AG09319 (cell line): ENCODE measurements at regions not wholly inside any gene's neighbourhood (a gene's known extent, or its start where the extent isn't known, plus 50 kb on each side); places are given as distances from the start of the nearest gene placed in this dataset.
"Not testable (repeated sequence)": the region's sequence is repeated elsewhere in the genome, so short reads cannot be mapped to it uniquely, and the experiment has no call there.

ENCODE experiments used
- DNase-seq: peaks from one replicate; pipeline ENCODE4 v3.0.0-alpha.2; 2010; ENCODE audit warnings: low read depth; ENCODE audit errors: extremely low read depth
- TF ChIP-seq, protein P1 (sequence below): IDR thresholded peaks from 2 replicates; pipeline ENCODE4 v1.5.1; 2011; ENCODE audit warnings: low read depth, mild to moderate bottlenecking, inconsistent platforms, low read length, moderate library complexity

DNA sequence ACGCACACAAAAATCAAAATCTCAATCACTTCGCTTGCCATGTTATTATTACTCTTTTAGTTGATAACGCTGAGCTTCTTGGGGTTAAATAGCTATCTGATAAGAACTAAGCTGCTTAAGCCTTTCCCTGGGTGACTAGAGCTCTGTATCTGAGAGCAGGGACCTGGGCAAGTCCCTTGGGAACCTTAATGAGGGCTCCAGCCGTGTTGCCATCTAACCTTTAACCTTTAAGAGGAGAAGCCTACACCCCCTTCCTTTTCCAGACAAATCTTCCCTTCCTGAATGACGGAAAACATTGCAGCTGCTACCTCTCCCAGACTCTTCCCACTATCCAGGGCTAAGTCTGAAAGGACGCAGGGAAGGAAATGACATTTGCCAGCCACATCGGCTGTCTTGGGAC, 216.5 kb upstream of the RAI14 start:
- TF ChIP-seq, protein P1, sequence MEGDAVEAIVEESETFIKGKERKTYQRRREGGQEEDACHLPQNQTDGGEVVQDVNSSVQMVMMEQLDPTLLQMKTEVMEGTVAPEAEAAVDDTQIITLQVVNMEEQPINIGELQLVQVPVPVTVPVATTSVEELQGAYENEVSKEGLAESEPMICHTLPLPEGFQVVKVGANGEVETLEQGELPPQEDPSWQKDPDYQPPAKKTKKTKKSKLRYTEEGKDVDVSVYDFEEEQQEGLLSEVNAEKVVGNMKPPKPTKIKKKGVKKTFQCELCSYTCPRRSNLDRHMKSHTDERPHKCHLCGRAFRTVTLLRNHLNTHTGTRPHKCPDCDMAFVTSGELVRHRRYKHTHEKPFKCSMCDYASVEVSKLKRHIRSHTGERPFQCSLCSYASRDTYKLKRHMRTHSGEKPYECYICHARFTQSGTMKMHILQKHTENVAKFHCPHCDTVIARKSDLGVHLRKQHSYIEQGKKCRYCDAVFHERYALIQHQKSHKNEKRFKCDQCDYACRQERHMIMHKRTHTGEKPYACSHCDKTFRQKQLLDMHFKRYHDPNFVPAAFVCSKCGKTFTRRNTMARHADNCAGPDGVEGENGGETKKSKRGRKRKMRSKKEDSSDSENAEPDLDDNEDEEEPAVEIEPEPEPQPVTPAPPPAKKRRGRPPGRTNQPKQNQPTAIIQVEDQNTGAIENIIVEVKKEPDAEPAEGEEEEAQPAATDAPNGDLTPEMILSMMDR, result no peak
- DNase-seq, result no peak

DNA sequence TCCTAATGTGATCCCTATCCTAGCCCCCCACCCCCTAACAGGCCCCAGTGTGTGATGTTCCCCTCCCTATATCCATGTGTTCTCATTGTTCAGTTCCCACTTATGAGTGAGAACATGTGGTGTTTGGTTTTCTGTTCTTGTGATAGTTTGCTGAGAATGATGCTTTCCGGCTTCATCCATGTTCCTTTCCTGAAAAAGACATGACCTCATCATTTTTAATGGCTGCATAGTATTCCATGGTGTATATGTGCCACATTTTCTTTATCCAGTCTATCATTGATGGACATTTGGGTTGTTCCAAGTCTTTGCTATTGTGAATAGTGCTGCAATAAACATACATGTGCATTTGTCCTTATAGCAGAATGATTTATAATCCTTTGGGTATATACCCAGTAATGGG, 214.4 kb upstream of the RAI14 start:
- not testable (repeated sequence) for DNase-seq

DNA sequence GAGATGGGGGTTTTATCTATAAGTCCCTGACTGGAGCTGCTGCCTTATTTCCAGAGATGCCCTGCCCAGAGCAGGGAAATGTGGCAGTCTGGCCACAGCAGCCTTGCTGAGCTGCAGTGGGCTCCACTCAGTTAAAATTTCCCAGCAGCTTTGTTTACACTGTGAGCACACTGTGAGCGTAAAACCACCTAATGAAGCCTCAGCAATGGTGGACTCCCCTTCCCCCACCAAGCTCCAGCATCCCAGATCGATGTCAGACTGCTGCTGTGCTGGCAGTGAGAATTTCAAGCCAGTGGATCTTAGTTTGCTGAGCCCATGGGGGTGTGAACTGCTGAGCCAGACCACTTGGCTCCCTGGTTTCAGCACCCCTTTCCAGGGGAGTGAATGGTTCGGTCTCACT, 208.7 kb upstream of the RAI14 start:
- no peak for DNase-seq
- TF ChIP-seq, protein P1, result no peak

DNA sequence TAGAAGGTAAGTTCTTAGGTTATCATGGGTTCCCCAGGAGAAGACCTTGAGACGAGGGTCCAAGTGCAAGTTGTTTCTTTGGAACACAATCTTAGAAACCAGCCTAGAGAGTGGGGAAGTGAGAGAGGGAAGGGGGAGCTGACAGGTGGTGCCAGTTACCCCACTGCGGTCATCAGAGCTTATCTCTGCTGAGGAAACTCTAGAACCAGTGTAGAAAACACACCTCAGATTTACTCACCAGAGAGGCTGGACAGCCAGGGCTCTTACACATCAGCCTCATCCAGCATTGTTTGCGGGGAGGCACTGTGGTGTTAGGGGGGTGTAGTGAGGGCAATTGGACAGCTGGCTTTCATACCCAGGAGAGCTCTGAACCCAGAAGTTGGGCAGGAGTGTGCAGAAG, 206.5 kb upstream of the RAI14 start:
- no peak for DNase-seq
- TF ChIP-seq, protein P1, result no peak

DNA sequence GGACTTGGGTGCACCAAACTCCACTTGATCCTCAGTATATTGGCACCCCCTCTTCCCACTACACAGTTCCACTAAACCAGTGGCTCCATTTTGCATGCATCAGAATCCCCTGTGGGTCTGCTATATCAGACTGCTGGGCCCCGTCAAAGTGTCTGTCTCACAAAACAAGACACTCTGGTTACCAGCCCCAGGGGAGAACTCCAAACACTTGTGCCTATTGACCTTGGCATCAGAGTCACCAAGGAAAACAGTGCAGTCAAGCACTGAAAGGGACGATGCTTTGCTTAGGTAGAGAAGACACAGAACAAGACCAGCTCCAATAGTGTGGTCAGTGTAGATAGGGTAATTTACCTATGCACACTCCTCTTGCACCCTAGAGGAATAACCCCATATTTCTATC, 205.8 kb upstream of the RAI14 start:
- TF ChIP-seq, protein P1, result no peak
- DNase-seq, result no peak

DNA sequence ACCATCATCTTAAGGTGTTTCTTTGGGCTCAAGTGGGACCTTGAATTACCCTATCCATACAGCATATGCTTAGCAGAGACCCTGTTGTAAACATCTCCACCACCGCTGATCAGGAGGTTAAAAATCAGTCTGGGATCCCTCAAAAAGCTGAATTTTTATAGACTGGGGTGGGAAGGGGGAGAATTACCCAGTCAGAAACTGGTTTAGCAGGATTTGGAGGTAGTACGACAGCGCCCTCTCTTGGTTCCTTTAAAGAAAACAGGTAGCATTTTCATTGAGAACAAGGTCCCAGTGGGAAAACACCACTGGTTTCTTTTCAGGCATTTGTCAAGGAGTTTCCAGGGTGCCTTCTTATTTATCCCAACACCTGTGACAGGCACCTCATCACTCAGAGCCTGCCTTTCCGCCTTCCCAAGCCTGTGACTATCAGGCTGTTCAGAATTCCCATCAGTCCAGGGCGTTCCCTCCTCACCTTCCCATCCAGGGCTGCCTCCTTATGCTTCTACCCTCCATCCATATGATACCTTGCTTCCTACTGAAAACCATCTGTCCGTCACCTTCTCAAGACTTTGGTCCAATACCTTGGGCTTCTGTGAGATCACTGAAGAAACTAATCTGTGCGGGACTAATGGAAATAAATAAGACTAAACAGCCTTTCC, 203.8 kb upstream of the RAI14 start:
- no peak for DNase-seq
- TF ChIP-seq, protein P1, result peak; percentile 53

DNA sequence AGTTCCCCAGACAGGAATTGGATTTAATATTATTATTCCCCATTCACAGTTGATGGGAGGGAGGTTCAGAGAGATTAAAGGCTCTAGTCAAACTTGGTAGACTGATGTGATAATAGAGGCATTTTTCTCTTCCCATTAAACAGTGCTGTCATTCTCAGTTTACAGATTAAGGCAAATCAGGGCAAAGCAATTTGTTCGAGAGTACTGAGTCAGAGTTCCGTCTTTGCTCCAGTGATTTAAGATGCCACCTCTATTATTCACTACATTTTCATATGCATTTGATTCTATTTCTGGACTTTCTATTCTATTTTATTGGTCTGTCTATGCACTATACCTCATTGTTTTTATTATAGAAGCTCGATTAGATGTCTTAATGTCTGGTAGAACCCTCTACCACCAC, 201.0 kb upstream of the RAI14 start:
- TF ChIP-seq, protein P1, result no peak
- DNase-seq, result no peak

DNA sequence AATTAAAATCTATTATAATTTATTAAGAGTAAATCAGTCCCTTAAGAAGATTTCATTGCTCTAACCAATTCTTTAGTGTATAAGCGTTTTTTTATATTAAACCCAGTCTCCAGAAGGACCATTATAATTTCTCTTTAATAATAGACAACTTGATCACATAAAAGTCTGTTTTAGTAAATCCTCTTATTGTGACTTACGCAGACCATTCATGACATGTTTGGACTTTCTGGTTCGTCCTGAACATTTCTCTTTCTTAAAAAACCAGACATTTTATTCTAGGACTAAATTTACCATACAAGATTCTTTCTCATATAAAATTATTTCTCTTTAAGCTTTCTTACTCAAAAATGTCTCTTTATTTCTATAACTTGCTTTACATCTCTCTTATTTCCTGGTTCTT, 196.2 kb upstream of the RAI14 start:
- TF ChIP-seq, protein P1, result no peak
- DNase-seq, result no peak
